Mesodermal cell (in vitro differentiated cells): ENCODE measurements at regions not wholly inside any gene's neighbourhood (a gene's known extent, or its start where the extent isn't known, plus 50 kb on each side); places are given as distances from the start of the nearest gene placed in this dataset.

ENCODE experiments used
- H3K27ac ChIP-seq: 2 replicates; pipeline ENCODE4 v1.7.0; 2013; ENCODE audit warnings: mild to moderate bottlenecking, low read depth, low read length, moderate library complexity; ENCODE audit not compliant: severe bottlenecking
- H3K36me3 ChIP-seq: 2 replicates; pipeline ENCODE4 v1.7.1; 2013; ENCODE audit warnings: mild to moderate bottlenecking, low read length, moderate library complexity; ENCODE audit not compliant: control insufficient read depth, insufficient read depth
- H3K4me1 ChIP-seq: one replicate; pipeline ENCODE4 v1.7.1; 2013; ENCODE audit warnings: mild to moderate bottlenecking, low read length; ENCODE audit not compliant: insufficient read depth, control insufficient read depth, poor library complexity, severe bottlenecking
- H3K4me3 ChIP-seq: 2 replicates; pipeline ENCODE4 v1.7.0; 2013; ENCODE audit warnings: low read length, control low read depth, mild to moderate bottlenecking; ENCODE audit not compliant: insufficient read depth, poor library complexity, severe bottlenecking; ENCODE audit errors: extremely low read depth
- H3K9me3 ChIP-seq: 2 replicates; pipeline ENCODE4 v1.7.1; 2013; ENCODE audit warnings: mild to moderate bottlenecking, low read length, moderate library complexity; ENCODE audit not compliant: control insufficient read depth
- WGBS, 2 experiments: methylation state at CpG; one replicate each; pipeline ENCODE4 v1.1.5; 2013; ENCODE audit warnings: missing lambda C conversion rate in 2 of 2; ENCODE audit not compliant: insufficient coverage in 2 of 2; 5-methylcytosine and 5-hydroxymethylcytosine counted together

DNA sequence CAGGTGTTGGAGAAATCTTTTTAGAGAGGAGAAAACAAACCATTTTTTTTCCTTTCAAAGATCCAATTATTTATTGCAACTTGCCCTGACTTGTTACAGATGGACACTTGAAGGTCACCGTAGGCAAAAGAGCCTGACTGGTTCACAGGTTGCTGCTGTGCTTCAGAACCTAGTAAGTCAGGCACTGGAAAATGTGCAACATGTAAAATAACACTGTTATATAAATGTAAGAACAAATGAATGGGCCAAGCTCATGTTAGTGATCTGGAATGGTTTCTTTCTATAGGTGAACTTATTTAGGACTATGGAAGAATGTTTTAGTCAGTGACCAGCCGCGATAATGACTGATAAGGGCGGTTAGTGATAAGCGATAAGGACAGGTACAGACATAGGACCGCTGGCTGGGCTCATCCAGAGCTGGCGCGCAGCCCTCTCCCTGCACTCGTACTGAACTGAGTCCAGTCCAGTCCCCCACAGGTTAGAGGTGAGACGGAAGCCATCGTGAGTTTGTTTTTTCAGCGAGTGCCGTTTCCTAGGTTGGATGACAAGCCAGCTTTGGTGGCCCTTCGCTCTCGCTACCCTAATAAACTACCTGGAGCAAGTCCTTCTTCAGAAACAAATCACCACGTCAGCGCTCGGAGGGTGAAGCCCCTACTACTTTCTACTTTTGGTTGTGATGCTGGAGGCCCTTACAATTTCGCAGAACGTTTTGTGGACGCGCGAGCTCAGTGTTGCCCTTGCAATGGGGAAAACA lies 94.4 kb upstream of the PRDM1 start:
- WGBS, 2 experiments = 4 to 10% methylated on average over 15 to 19 of the region's 23 CpGs
- Histone ChIP-seq H3K36me3 (no peaks in the 10 kb centered on the region), H3K9me3 (no peaks in the 10 kb centered on the region), H3K4me3 (peak overlapping the region; percentile 49), H3K4me1 (peaks cover 7% of the 10 kb centered on the region), H3K27ac (no peak overlapping the region)

DNA sequence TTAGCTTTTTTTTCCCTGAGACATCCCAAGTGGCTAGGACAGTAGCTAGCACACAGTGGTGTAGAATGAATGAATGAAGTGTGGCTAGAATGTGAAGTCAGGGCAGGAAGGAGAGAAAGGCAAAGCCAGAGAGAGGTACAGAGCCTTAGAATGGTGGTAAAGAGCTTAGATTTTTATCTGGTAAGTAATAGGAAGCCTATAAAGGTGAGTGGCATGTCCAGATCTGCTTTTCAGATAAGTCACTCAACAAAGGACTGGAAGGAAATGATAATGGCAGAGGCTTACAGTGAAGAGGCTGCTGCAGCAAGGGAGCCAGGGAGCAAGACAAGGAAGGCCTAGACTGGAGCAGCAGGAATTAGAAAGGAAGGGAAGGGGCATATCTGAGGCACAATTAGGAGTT lies 96.0 kb upstream of the PRDM1 start:
- H3K27ac ChIP-seq = no peak overlapping the region
- no peaks in the 10 kb centered on the region for H3K9me3 ChIP-seq
- no peak overlapping the region for H3K4me3 ChIP-seq
- no peaks in the 10 kb centered on the region for H3K36me3 ChIP-seq
- H3K4me1 ChIP-seq = peaks cover 14% of the 10 kb centered on the region

DNA sequence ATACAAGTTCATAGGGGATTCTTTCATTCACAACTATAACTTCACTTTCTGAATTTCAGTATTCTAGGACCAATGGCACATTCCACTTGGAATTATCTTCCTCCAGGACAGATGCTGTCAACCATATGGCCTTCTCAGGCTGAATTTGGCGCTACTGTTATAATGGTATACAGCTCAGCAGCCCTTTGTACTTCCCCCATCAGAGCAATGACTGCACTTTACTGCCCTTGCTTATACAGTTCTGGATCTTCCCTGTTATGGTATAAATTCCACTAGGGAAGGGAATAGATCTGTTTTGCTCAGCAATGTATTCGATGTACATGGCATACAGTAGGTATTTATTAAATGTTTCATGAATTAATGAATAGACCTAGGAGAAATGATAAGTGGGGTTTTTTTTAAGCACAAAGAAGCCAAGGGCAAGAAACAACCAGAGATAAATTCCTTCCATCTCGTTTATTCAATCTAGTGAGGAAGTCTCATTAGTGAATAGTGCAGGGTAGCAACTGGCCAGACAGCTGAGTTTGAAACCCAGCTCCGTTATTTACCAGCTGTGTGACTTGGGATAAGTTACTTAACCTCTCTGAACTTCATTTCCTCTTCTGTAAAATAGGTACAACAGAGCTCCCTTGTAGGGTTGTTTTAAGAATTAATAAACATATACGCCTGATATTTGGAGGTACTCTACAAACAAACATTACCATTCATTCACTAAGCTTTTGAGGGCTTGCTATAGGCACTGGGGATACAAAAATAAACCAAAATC lies 97.1 kb upstream of the PRDM1 start:
- no peak overlapping the region for H3K4me3 ChIP-seq
- no peaks in the 10 kb centered on the region for H3K36me3 ChIP-seq
- H3K9me3 ChIP-seq = no peaks in the 10 kb centered on the region
- WGBS, 2 experiments = 75 to 100% methylated on average over 1 of the region's 5 CpGs
- H3K27ac ChIP-seq = no peak overlapping the region
- H3K4me1 ChIP-seq = peaks cover 14% of the 10 kb centered on the region

DNA sequence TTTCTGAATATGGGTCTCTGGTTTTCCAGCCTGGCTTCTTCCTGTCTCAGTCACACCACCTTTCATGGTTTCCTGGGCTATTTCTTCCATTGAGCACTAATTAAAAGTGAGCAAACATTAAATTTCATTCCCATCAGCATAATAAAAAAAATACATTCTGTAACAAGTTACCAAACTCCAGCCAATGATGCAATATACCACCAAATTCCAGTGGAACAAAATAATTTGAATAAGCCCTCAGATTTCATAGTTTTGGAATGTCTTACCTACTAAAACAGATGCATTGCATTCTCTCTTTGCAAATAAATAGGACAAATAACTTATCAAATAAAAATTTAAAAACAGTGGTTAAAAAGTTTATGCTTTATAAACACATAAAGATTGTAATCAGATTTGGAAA lies 97.8 kb upstream of the PRDM1 start:
- Histone ChIP-seq H3K36me3 (no peaks in the 10 kb centered on the region), H3K4me1 (peaks cover 14% of the 10 kb centered on the region), H3K4me3 (no peak overlapping the region), H3K9me3 (no peaks in the 10 kb centered on the region), H3K27ac (no peak overlapping the region)

DNA sequence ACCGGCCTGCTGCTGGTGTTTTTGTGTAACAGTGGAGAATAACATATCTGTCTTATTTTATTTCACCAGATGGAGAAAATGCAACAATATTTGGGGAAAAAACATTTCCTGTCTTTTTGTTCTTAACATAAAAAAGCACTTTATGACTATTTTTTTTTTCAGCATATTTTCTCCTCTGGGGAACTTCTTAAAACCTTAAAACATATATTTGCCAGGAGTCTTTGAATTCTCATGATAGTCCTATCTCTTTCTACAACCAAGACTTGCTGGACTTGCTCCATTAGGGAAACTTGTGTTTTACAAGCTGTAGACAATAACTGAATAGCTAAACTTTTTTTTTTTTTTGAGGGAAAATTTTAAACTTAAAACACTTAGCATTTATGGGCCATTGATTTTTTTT lies 98.6 kb upstream of the PRDM1 start:
- H3K27ac ChIP-seq = no peak overlapping the region
- no CpG with 5 or more reads among the region's 1 CpG for WGBS, 2 experiments
- peaks cover 14% of the 10 kb centered on the region for H3K4me1 ChIP-seq
- no peaks in the 10 kb centered on the region for H3K9me3 ChIP-seq
- no peak overlapping the region for H3K4me3 ChIP-seq
- no peaks in the 10 kb centered on the region for H3K36me3 ChIP-seq

DNA sequence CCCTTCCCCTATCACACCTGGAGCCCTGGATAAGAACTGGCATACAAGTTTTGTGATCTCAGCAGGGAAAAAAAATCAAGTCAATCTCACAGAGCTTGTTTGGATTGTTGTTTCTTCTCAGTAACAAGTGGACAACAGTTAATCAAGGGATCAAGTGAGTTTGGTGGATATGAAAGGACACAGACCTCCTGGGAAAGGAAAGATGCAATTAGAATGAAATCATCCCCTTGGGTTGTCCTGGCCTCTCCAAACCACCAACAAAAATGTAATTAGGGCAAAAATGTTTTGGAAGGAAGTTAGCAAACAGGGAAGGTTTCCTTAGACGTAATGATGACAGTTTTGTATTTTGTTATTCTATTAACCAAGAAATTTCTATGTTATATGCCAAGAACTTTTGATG lies 99.1 kb upstream of the PRDM1 start:
- WGBS, 2 experiments = no CpG with 5 or more reads among the region's 1 CpG
- no peaks in the 10 kb centered on the region for H3K36me3 ChIP-seq
- H3K4me3 ChIP-seq = no peak overlapping the region
- peaks cover 14% of the 10 kb centered on the region for H3K4me1 ChIP-seq
- no peaks in the 10 kb centered on the region for H3K9me3 ChIP-seq
- H3K27ac ChIP-seq = no peak overlapping the region

DNA sequence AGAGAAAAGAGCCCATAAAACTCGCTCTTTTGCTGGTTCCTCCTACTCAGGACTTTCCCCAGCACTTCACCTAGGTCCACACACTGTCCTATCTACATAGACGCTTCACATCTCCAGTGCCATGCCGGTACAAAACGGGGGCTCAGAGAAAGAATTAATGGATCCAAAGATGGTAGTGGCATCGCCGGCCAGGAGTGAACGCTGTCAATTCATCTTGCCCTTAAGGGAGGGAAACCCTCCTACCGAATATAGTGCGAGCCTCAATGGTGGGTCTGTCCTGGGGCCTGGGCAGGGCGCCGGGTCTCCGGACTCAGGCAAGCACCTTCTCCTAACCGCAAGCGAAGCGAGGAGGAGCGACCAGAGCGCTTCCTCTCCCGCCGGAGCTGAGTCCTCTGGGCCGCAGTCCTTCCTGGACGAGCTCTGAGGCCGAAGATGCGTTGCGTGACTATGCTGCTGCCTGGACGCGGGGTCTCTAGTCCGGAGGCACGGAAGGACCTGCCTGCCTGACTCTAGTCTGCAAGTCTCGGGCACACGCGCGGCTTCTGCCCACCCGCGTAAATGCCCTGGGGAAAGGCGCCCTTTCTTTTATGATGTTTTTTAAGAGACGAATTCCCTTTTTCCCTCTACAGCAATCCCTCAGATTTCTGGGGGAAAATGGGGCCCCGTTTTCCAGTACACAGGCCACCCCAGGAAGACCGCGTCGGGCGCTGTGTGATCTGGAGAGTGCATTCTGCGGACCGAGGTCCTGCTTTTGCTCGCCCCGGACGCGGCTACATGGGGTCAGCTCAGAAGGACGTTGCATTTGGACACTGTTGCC lies 100.1 kb upstream of the PRDM1 start:
- 11 to 12% methylated on average over 36 to 43 of the region's 48 CpGs for whole genome bisulfite sequencing, 2 experiments
- Histone ChIP-seq H3K4me3 (peak overlapping the region; percentile 19), H3K27ac (no peak overlapping the region), H3K4me1 (peaks cover 14% of the 10 kb centered on the region), H3K36me3 (no peaks in the 10 kb centered on the region), H3K9me3 (no peaks in the 10 kb centered on the region)

DNA sequence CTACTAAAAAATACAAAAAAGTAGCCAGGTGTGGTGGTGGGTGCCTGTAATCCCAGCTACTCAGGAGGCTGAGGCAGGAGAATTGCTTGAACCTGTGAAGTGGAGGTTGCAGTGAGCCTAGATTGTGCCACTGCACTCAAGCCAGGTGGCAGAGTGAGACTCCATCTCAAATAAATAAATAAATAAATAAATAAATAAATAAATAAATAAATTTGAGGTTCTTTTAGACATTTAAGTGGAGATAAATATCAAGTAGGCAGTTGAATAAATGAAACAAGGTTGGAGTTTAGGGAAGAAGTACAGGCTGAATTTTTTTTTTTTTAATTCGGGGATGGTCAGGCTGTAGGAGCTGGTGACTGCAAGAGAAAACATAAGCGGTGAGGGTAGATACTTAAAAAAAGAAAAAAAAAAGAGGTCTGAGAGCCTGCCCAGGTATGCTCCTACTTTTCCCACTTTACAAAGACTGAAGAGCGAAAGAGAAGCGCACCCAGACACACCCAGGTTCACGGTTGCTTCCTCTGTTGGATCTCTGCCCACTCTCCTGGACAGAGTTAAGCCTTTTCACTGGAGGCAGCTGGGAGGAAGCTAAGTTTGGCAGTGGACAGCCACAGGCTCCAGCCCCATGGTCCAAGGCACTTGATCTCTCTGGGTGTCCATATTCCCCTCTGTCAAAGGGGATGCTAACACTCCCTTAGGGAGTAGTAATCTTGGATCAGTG lies 100.9 kb upstream of the PRDM1 start:
- H3K27ac ChIP-seq = no peak overlapping the region
- H3K36me3 ChIP-seq = no peaks in the 10 kb centered on the region
- H3K4me3 ChIP-seq = no peak overlapping the region
- 100% methylated on average over 1 of the region's 5 CpGs; no CpG with 5 or more reads in 1 of the 2 experiments for WGBS, 2 experiments
- no peaks in the 10 kb centered on the region for H3K9me3 ChIP-seq
- H3K4me1 ChIP-seq = peaks cover 14% of the 10 kb centered on the region

DNA sequence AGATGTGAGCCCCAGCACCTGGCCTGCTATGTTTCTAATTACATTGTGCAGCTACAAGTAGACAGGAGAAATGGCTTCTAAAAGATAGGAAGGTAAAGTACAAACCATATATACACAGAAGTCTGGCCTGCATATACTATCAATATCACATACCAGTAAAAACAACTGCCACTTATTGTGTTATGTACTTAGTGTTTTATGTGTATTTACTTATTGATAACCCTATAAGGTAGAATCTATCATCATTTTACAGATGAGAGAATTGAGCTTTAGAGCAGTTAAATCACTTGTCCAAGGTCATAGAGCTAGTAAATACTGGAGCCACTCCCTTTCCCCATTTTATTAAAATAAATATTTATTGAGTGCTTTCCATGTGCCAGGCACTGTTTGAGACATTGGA lies 102.4 kb upstream of the PRDM1 start:
- no peaks in the 10 kb centered on the region for H3K36me3 ChIP-seq
- H3K4me1 ChIP-seq = peaks cover 14% of the 10 kb centered on the region
- H3K4me3 ChIP-seq = no peak overlapping the region
- no peak overlapping the region for H3K27ac ChIP-seq
- H3K9me3 ChIP-seq = no peaks in the 10 kb centered on the region

DNA sequence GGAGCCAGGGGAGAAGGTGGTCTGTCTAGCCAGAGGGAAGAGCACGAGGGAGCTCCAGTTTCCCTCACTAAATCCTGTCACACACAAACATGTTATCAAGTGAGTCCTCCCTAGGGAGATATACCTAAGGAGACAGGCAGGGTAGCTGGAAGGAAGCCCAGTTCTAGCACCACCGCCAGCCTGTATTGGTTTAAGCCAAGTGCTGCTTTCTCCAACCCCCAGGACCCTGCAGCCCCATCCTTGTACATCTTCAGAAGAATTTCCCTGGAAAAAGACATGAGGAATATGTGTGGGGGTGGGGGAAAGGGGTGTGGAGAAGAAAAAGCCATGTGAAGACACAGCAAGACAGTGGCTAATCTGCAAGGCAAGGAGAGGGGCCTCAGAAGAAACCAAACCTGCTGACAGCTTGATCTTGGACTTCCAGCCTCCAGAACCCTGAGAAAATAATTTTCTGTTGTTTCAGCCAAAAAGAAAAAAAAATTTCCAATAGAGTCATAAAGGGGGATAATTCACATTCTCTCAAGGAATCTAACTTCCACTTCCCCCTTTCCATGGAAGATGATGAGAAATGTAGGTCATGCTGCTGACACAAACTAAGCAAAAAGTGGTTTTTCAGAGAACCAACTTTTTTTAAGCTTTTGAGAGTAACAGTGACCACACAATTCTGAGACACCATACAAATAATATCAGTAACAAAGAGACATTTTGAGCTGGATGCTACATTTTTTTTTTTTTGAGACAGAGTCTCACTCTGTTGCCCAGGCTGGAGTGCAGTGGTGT lies 103.2 kb upstream of the PRDM1 start:
- Histone ChIP-seq H3K27ac (no peak overlapping the region), H3K9me3 (no peaks in the 10 kb centered on the region), H3K36me3 (no peaks in the 10 kb centered on the region), H3K4me3 (no peak overlapping the region), H3K4me1 (peaks cover 14% of the 10 kb centered on the region)
- no CpG with 5 or more reads among the region's 2 CpGs for WGBS, 2 experiments
